HG03342 (cell line): ENCODE measurements at regions not wholly inside any gene's neighbourhood (a gene's known extent, or its start where the extent isn't known, plus 50 kb on each side); places are given as distances from the start of the nearest gene placed in this dataset.

Experiments used
- ATAC-seq: cut with Tn5 transposase; IDR thresholded peaks from one replicate; pipeline ENCODE4 v1.9.1; 2021; ENCODE audit warnings: mild to moderate bottlenecking, moderate library complexity; ENCODE audit not compliant: unreplicated experiment

GRCh38 chr2:118525346-118525745 is 322.1 kb downstream of the EN1 start:
- ATAC-seq = no peak

- ATAC-seq = no peak
Observed at GRCh38 chr2:118524911-118525310, 322.5 kb downstream of the EN1 start.

GRCh38 chr2:118523761-118524160 is 323.7 kb downstream of the EN1 start:
- ATAC-seq = no peak

- ATAC-seq = no peak
Observed at GRCh38 chr2:118521960-118522359, 325.5 kb downstream of the EN1 start.

GRCh38 chr2:118521272-118521671 is 326.2 kb downstream of the EN1 start:
- no peak for ATAC-seq

GRCh38 chr2:118520246-118520645 is 327.2 kb downstream of the EN1 start:
- no peak for ATAC-seq

- no peak for ATAC-seq
Observed at GRCh38 chr2:118519511-118519910, 327.9 kb downstream of the EN1 start.

- no peak for ATAC-seq
Observed at GRCh38 chr2:118510807-118511206, 336.6 kb downstream of the EN1 start.

GRCh38 chr2:118509319-118510004 is 338.0 kb downstream of the EN1 start:
- ATAC-seq = no peak

GRCh38 chr2:118508282-118508681 is 339.2 kb downstream of the EN1 start:
- no peak for ATAC-seq

- ATAC-seq = no peak
Observed at GRCh38 chr2:118505436-118505835, 342.0 kb downstream of the EN1 start.

GRCh38 chr2:118502106-118502505 is 345.3 kb downstream of the EN1 start:
- ATAC-seq = no peak

GRCh38 chr2:118498943-118499342 is 348.5 kb downstream of the EN1 start:
- no peak for ATAC-seq

- no peak for ATAC-seq
Observed at GRCh38 chr2:118496870-118497611, 350.4 kb downstream of the EN1 start.

GRCh38 chr2:118496467-118496866 is 351.0 kb downstream of the EN1 start:
- no peak for ATAC-seq

GRCh38 chr2:118495290-118495689 is 352.2 kb downstream of the EN1 start:
- ATAC-seq = no peak

GRCh38 chr2:118493213-118493612 is 354.2 kb downstream of the EN1 start:
- no peak for ATAC-seq

GRCh38 chr2:118492335-118492734 is 355.1 kb downstream of the EN1 start:
- no peak for ATAC-seq

GRCh38 chr2:118490330-118490729 is 357.1 kb downstream of the EN1 start:
- no peak for ATAC-seq

- no peak for ATAC-seq
Observed at GRCh38 chr2:118489712-118490299, 357.6 kb downstream of the EN1 start.

GRCh38 chr2:118481299-118481698 is 366.1 kb downstream of the EN1 start:
- ATAC-seq = no peak

- no peak for ATAC-seq
Observed at GRCh38 chr2:118479020-118479419, 368.4 kb downstream of the EN1 start.
